Fibroblast of lung (primary cell): ENCODE measurements at regions not wholly inside any gene's neighbourhood (a gene's known extent, or its start where the extent isn't known, plus 50 kb on each side); places are given as distances from the start of the nearest gene placed in this dataset.
"Not testable (repeated sequence)": the region's sequence is repeated elsewhere in the genome, so short reads cannot be mapped to it uniquely, and the experiment has no call there.

Experiments used
- DNase-seq, 2 donors: peaks; one replicate each; pipeline versions ENCODE4 v3.0.0 to v3.0.0-alpha.2; 2010; ENCODE audit warnings: low read depth in 2 of 2
- H2AFZ ChIP-seq: 2 replicates; pipeline ENCODE4 v1.5.1; 2012; ENCODE audit warnings: low read length, control low read depth, inconsistent platforms
- H3K27ac ChIP-seq: 2 replicates; pipeline ENCODE4 v1.5.1; 2011; ENCODE audit warnings: low read length, control low read depth; ENCODE audit not compliant: insufficient read depth
- H3K27me3 ChIP-seq: 2 replicates; pipeline ENCODE4 v1.5.1; 2011; ENCODE audit warnings: mild to moderate bottlenecking, low read length; ENCODE audit not compliant: control insufficient read depth, insufficient read depth
- H3K36me3 ChIP-seq: 2 replicates; pipeline ENCODE4 v1.5.1; 2011; ENCODE audit warnings: low read length; ENCODE audit not compliant: control insufficient read depth, insufficient read depth
- H3K4me1 ChIP-seq: 2 replicates; pipeline ENCODE4 v1.5.1; 2011; ENCODE audit warnings: low read length; ENCODE audit not compliant: control insufficient read depth, insufficient read depth; ENCODE audit errors: extremely low read depth
- H3K4me2 ChIP-seq: 2 replicates; pipeline ENCODE4 v1.5.1; 2011; ENCODE audit warnings: low read length, control low read depth; ENCODE audit not compliant: insufficient read depth; ENCODE audit errors: extremely low read depth
- H3K4me3 ChIP-seq, 4 experiments: fragments of 200-600 bp in 1 of 4; sonication (generic) in 1 of 4; replicated peaks in 1 of 4; 2 replicates each; pipeline ENCODE4 v1.5.1; 2011 to 2016; ENCODE audit warnings: low read length in 4 of 4, low read depth in 3 of 4, mild to moderate bottlenecking in 3 of 4, control low read depth in 2 of 4, inconsistent platforms in 1 of 4, mixed read lengths in 1 of 4; ENCODE audit not compliant: insufficient read depth in 1 of 4; ENCODE audit errors: control extremely low read depth in 1 of 4
- H3K79me2 ChIP-seq: 2 replicates; pipeline ENCODE4 v1.5.1; 2012; ENCODE audit warnings: mild to moderate bottlenecking, low read length, inconsistent platforms; ENCODE audit not compliant: control insufficient read depth, insufficient read depth
- H3K9ac ChIP-seq: 2 replicates; pipeline ENCODE4 v1.5.1; 2011; ENCODE audit warnings: mild to moderate bottlenecking, low read length, control low read depth; ENCODE audit not compliant: insufficient read depth
- H3K9me3 ChIP-seq: 2 replicates; pipeline ENCODE4 v1.5.1; 2012; ENCODE audit warnings: low read depth, low read length; ENCODE audit not compliant: control insufficient read depth, insufficient read depth
- H4K20me1 ChIP-seq: 2 replicates; pipeline ENCODE4 v1.5.1; 2011; ENCODE audit warnings: low read length; ENCODE audit not compliant: control insufficient read depth, insufficient read depth; ENCODE audit errors: extremely low read depth
- CTCF ChIP-seq, 2 donors: IDR thresholded peaks in 1 of 2; conservative IDR thresholded peaks in 1 of 2; 1 replicate in 1 of 2; 2 replicates in 1 of 2; pipeline ENCODE4 v1.5.1; 2011 to 2012; ENCODE audit warnings: low read length in 2 of 2, control low read depth in 1 of 2, inconsistent platforms in 1 of 2, low read depth in 1 of 2, mild to moderate bottlenecking in 1 of 2
- EZH2 ChIP-seq: IDR thresholded peaks from 2 replicates; pipeline ENCODE4 v1.5.1; 2012; ENCODE audit warnings: low read length, control low read depth, mild to moderate bottlenecking; ENCODE audit errors: missing control alignments

GRCh38 chr9:30058463-30058862 lies 2326.0 kb upstream of the ACO1 start:
- H3K27me3 ChIP-seq = no peaks in the 10 kb centered on the region
- TF ChIP-seq EZH2 (no peak), CTCF (conservative IDR thresholded peaks at IDR 0.05 in 1 of 2, IDR thresholded peaks at IDR 0.05 in 1 of 2; ENCODE audit: low read depth in 1 of 2, low read length in 2 of 2) (no peak)
- H3K9ac ChIP-seq = no peak overlapping the region
- H3K36me3 ChIP-seq = no peaks in the 10 kb centered on the region
- no peak overlapping the region for H3K27ac ChIP-seq
- no peak overlapping the region for H3K4me2 ChIP-seq
- H3K79me2 ChIP-seq = no peaks in the 10 kb centered on the region
- H3K4me3 ChIP-seq = no peak overlapping the region
- H3K9me3 ChIP-seq = no peaks in the 10 kb centered on the region
- no peaks in the 10 kb centered on the region for H4K20me1 ChIP-seq
- H3K4me1 ChIP-seq = no peaks in the 10 kb centered on the region
- no peak for DNase-seq
- no peak overlapping the region for H2AFZ ChIP-seq

- H3K9me3 ChIP-seq = no peaks in the 10 kb centered on the region
- H3K79me2 ChIP-seq = no peaks in the 10 kb centered on the region
- no peaks in the 10 kb centered on the region for H3K36me3 ChIP-seq
- DNase-seq = no peak
- H3K4me1 ChIP-seq = no peaks in the 10 kb centered on the region
- no peak overlapping the region for H3K27ac ChIP-seq
- H3K4me3 ChIP-seq = no peak overlapping the region
- H3K27me3 ChIP-seq = no peaks in the 10 kb centered on the region
- no peak overlapping the region for H3K4me2 ChIP-seq
- H4K20me1 ChIP-seq = no peaks in the 10 kb centered on the region
- no peak overlapping the region for H3K9ac ChIP-seq
- TF ChIP-seq CTCF (conservative IDR thresholded peaks at IDR 0.05 in 1 of 2, IDR thresholded peaks at IDR 0.05 in 1 of 2; ENCODE audit: low read depth in 1 of 2, low read length in 2 of 2) = no peak
- no peak for TF ChIP-seq EZH2
- H2AFZ ChIP-seq = no peak overlapping the region
Measured at GRCh38 chr9:30060976-30061375, 2323.5 kb upstream of the ACO1 start.

- Histone ChIP-seq H3K27ac (no peak overlapping the region), H3K36me3 (no peaks in the 10 kb centered on the region), H4K20me1 (no peaks in the 10 kb centered on the region), H2AFZ (no peak overlapping the region), H3K9ac (no peak overlapping the region), H3K4me1 (no peaks in the 10 kb centered on the region), H3K4me2 (no peak overlapping the region), H3K4me3 (no peak overlapping the region), H3K79me2 (no peaks in the 10 kb centered on the region), H3K9me3 (no peaks in the 10 kb centered on the region), H3K27me3 (no peaks in the 10 kb centered on the region)
- no peak for TF ChIP-seq EZH2
- no peak for TF ChIP-seq CTCF (conservative IDR thresholded peaks at IDR 0.05 in 1 of 2, IDR thresholded peaks at IDR 0.05 in 1 of 2; ENCODE audit: low read depth in 1 of 2, low read length in 2 of 2)
- no peak for DNase-seq
Measured at GRCh38 chr9:30065888-30066287, 2318.6 kb upstream of the ACO1 start.

- H3K36me3 ChIP-seq, H3K27me3 ChIP-seq, H2AFZ ChIP-seq, H3K4me2 ChIP-seq, H3K9ac ChIP-seq, H3K4me1 ChIP-seq, H3K9me3 ChIP-seq, H3K4me3 ChIP-seq, H3K27ac ChIP-seq, DNase-seq, H3K79me2 ChIP-seq, H4K20me1 ChIP-seq: not testable (repeated sequence)
Measured at GRCh38 chr9:30069236-30069635, 2315.2 kb upstream of the ACO1 start.
